ENCODE measurements at regions not wholly inside any gene's neighbourhood (a gene's known extent, or its start where the extent isn't known, plus 50 kb on each side); places are given as distances from the start of the nearest gene placed in this dataset.

- H3K4me3 ChIP-seq (ENCODE audit: low read length), result no peak overlapping the region
- H3K79me2 ChIP-seq (replicated peaks; ENCODE audit: insufficient read depth, low read length), result no peaks in the 10 kb centered on the region
- no peak for TF ChIP-seq EZH2 (IDR thresholded peaks at IDR 0.05; ENCODE audit: borderline replicate concordance, insufficient read depth, low read length, poor library complexity, severe bottlenecking)
- TF ChIP-seq MXI1 (conservative IDR thresholded peaks at IDR 0.05; ENCODE audit: poor library complexity, severe bottlenecking), result no peak
- TF ChIP-seq POLR2AphosphoS5 (IDR thresholded peaks at IDR 0.05), result no peak
- TF ChIP-seq REST (IDR thresholded peaks at IDR 0.05; ENCODE audit: borderline replicate concordance), result no peak
- TF ChIP-seq CTCF (IDR thresholded peaks at IDR 0.05; ENCODE audit: poor library complexity, severe bottlenecking), result no peak
- TF ChIP-seq EP300 (conservative IDR thresholded peaks at IDR 0.05; ENCODE audit: poor library complexity, severe bottlenecking), result no peak
- no peak overlapping the region for H3K9ac ChIP-seq (ENCODE audit: low read length)
- no peak overlapping the region for H3K4me2 ChIP-seq (ENCODE audit: low read length)
- no peaks in the 10 kb centered on the region for H3F3A ChIP-seq (ENCODE audit: insufficient read depth, low read length, poor library complexity, severe bottlenecking)
- no peaks in the 10 kb centered on the region for H4K20me1 ChIP-seq (ENCODE audit: insufficient read depth)
- H3K27me3 ChIP-seq (ENCODE audit: insufficient read depth, low read depth, low read length), result no peaks in the 10 kb centered on the region
- no peaks in the 10 kb centered on the region for H3K9me3 ChIP-seq (ENCODE audit: low read length)
- H3K9me2 ChIP-seq (ENCODE audit: insufficient read depth, low read length), result no peaks in the 10 kb centered on the region
- H2AFZ ChIP-seq (ENCODE audit: low read depth, low read length), result no peak overlapping the region
- no peaks in the 10 kb centered on the region for H3K36me3 ChIP-seq (ENCODE audit: insufficient read depth, low read length)
- no peak overlapping the region for H3K27ac ChIP-seq (ENCODE audit: low read length)
Observed at GRCh38 chr4:123596805-123597204, 200.2 kb downstream of the SPRY1 start.

- Histone ChIP-seq H3K4me3 (ENCODE audit: low read length) (no peak overlapping the region), H3K27me3 (ENCODE audit: insufficient read depth, low read depth, low read length) (no peaks in the 10 kb centered on the region), H3K4me2 (ENCODE audit: low read length) (no peak overlapping the region), H3K36me3 (ENCODE audit: insufficient read depth, low read length) (no peaks in the 10 kb centered on the region), H3K79me2 (replicated peaks; ENCODE audit: insufficient read depth, low read length) (no peaks in the 10 kb centered on the region), H4K20me1 (ENCODE audit: insufficient read depth) (no peaks in the 10 kb centered on the region), H3F3A (ENCODE audit: insufficient read depth, low read length, poor library complexity, severe bottlenecking) (no peaks in the 10 kb centered on the region), H3K9me2 (ENCODE audit: insufficient read depth, low read length) (no peaks in the 10 kb centered on the region), H3K27ac (ENCODE audit: low read length) (no peak overlapping the region), H3K9me3 (ENCODE audit: low read length) (no peaks in the 10 kb centered on the region), H2AFZ (ENCODE audit: low read depth, low read length) (no peak overlapping the region), H3K9ac (ENCODE audit: low read length) (no peak overlapping the region)
- TF ChIP-seq EP300 (conservative IDR thresholded peaks at IDR 0.05; ENCODE audit: poor library complexity, severe bottlenecking) (no peak), MXI1 (conservative IDR thresholded peaks at IDR 0.05; ENCODE audit: poor library complexity, severe bottlenecking) (no peak), RAD21 (conservative IDR thresholded peaks at IDR 0.05) (no peak), TAF1 (IDR thresholded peaks at IDR 0.05; ENCODE audit: low read depth) (no peak), REST (IDR thresholded peaks at IDR 0.05; ENCODE audit: borderline replicate concordance) (no peak), EZH2 (IDR thresholded peaks at IDR 0.05; ENCODE audit: borderline replicate concordance, insufficient read depth, low read length, poor library complexity, severe bottlenecking) (no peak), POLR2AphosphoS5 (IDR thresholded peaks at IDR 0.05) (no peak), CTCF (IDR thresholded peaks at IDR 0.05; ENCODE audit: poor library complexity, severe bottlenecking) (no peak), SMC3 (conservative IDR thresholded peaks at IDR 0.05; ENCODE audit: poor library complexity) (no peak)
Observed at GRCh38 chr4:123597586-123597985, 201.0 kb downstream of the SPRY1 start.

All from neural cell (in vitro differentiated cells).